GM19043 (cell line): ENCODE measurements at regions not wholly inside any gene's neighbourhood (a gene's known extent, or its start where the extent isn't known, plus 50 kb on each side); places are given as distances from the start of the nearest gene placed in this dataset.

Experiments used
- ATAC-seq: cut with Tn5 transposase; IDR thresholded peaks from one replicate; pipeline ENCODE4 v1.9.1; 2021; ENCODE audit warnings: low read depth; ENCODE audit not compliant: unreplicated experiment

DNA sequence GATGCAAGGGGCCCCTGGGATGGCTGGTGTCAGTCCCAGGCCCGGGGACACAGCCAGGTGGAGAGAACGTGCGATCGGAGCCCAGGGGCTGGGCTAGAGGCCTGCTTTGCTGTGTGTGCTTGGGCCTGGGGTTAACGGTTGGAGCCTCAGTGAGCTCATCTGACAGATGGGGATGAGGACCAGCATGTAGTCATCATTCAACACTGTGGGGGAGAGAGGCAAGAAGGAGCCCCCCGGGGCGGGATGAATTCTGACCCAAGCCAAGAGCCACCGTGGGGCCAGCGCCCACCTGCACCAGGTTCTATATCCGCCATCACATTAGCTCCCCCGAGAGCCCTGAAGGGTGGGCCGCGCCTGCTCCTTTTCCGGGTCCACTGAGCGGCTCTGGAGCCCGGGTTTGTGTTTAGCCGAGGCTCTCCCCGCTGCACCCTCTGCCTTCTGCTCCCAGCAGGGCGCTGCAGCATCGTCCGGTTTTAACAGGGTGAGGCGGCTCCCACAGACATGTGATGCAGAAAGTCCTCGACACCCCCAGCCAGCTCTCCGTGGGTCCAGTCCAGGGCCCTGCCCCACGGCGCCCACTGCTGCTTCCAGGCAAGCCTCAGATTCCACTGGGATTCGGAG, 365.7 kb downstream of the SEC14L1 start:
- no peak for ATAC-seq

- no peak for ATAC-seq
These were observed 366.5 kb downstream of the SEC14L1 start for GRCh38 chr17:77507111-77507885.

DNA sequence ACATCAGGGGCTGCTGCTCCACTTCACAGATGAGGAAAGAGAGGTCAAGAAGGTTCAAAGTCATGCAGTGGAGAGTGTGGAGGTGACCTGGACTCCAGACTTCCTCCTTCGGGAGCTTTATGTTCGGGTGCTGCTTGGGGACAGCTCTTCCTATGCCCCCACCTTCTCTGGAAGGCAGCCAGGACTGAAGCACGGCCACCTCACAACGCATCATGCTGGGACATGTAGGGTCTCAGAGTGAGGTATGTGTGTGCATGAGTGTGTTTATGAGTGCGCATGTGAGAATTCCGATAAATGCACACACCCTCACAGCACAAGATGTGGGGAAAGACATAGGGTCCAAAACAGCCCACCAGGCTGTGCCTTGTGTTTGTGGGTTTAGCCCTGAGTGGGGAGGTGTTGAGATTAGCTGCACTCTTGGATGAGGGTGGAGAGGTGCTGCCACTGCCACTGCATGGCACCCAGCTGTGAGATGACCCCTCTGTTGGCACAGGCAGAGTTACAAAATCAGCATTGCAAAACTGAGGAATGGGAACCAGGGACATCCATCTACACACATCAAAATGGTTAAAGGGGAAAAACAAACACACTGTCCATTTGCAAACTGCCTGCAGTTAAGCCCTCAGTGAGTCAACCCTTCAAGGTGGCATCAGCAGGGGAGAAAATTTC, 367.4 kb downstream of the SEC14L1 start:
- ATAC-seq, result no peak

DNA sequence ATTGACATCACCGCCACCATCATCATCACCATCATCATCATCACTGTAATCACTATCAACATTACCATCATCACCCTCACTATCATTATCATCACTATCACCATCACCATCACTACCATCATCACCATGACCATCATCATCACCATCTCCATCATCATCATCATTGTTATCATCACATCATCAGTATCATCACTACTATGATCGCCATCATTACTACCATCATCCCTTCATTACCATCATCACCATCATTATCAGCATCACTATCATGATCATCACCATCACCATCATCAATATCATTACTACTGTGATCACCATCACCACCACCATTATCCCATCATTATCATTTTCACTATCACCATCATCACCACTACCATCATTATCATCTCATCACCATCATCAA, 368.3 kb downstream of the SEC14L1 start:
- no peak for ATAC-seq

DNA sequence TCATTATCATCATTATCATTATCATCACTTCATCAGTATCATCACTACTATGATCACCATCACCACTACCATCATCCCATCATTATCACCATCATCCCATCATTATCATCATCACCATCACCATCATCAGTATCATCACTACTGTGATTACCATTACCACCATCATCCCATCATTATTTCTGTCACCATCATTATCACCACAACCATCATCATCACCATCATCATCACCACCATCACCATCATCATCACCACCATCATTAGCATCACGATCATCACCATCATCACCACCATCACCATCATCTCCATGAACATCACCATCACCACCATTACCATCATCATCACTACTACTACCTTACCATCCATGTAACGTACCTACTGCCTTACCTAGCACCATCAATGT, 368.8 kb downstream of the SEC14L1 start:
- no peak for ATAC-seq

GRCh38 chr17:77510133-77510796, 369.5 kb downstream of the SEC14L1 start:
- ATAC-seq, result no peak

GRCh38 chr17:77511514-77512061, 370.8 kb downstream of the SEC14L1 start:
- ATAC-seq, result no peak

- ATAC-seq, result no peak
These were observed 371.5 kb downstream of the SEC14L1 start for GRCh38 chr17:77512062-77512946.

- ATAC-seq, result no peak
These were observed 372.3 kb downstream of the SEC14L1 start for GRCh38 chr17:77513045-77513444.

DNA sequence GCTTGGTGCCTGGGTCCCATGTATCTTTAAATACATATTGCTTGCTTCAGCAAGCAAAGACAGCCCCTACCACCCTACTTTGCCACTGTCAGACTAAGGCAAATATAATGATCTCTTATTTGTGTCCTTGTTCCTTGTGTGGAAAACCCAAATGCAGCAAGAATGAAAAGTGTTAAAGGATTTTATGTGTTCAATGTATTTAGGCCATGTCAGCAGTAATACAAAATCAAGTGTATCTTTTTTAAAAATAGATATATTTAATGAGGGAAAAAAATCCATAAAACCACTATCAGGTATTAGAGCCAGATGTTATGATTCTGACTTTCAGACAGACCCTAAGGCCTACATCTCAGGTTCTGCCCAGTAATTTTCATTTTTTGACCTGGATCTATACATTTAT, 374.5 kb downstream of the SEC14L1 start:
- no peak for ATAC-seq

DNA sequence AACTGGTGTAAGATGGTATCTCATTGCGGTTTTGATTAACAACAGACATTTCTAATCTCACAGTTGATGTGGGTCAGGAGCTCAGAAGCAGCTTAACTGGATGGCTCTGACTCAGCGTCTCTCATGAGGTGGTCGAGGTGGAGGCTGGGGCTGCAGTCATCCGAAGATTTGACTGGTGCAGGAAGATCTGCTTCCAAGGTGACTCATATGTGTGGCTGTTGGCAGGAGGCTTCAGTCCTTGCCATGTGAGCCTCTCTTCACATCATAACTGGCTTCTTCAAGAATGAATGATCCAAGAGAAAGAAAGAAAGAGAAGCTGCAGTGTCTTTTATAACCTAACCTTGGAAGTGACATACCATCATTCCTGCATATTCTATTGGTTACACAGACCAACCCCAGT, 376.1 kb downstream of the SEC14L1 start:
- no peak for ATAC-seq

DNA sequence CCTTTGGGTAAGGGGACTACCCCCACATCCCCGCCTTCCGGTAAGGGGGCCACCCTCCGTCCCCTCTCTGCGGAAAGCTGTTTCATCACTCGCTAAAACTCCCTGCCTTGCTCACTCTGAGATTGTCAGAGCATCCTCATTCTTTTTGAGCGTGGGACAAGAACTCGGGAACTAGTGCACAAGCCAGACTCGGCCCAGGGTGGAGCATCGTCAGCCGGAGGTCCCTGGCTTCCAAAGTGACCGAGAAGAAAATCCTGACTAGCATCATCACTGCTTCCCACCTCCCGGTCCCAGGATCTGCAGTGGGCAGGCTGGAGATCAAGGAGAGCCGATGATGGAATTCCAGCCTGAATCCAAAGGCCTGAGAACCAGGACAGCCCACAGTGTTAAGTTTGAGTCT, 380.3 kb downstream of the SEC14L1 start:
- ATAC-seq, result no peak

DNA sequence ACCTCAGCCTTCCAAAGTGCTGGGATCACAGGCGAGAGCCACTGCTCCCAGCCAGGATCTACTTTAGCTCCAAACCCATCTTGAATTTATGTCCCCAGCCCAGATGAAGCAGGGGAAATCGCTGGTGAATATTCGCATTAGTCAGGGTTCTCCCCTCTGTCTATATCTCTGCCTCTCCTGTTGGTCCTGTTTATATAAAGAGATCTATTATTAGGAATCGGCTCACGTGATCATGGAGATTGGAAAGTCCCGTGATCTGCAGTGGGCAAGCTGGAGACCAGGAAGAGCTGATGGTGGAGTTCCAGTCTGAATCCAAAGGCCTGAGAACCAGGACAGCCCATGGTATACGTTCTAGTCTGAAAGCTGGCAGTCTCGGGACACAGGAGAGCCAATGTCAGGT, 382.8 kb downstream of the SEC14L1 start:
- ATAC-seq, result no peak

GRCh38 chr17:77526259-77526711, 385.5 kb downstream of the SEC14L1 start:
- no peak for ATAC-seq

GRCh38 chr17:77526728-77527350, 386.1 kb downstream of the SEC14L1 start:
- no peak for ATAC-seq

DNA sequence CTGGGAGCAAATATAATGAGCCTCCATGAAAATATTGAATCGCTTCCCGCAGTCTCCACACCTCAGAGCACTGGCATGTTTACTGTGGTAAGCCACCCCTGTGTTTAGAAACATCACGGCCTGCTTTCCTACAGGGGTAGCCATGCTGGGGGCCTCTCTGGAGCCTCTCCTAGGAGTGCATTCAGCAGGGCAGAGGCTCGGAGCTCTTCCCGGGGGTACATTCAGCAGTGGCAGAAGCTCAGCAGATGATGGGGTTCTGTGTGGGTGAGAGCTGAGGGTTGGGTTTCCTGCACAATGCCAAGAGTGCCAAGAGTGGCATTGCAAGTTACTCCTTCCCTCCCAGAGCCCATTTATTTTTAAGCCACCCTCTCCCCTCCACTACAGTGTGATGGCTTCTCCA, 386.6 kb downstream of the SEC14L1 start:
- no peak for ATAC-seq

DNA sequence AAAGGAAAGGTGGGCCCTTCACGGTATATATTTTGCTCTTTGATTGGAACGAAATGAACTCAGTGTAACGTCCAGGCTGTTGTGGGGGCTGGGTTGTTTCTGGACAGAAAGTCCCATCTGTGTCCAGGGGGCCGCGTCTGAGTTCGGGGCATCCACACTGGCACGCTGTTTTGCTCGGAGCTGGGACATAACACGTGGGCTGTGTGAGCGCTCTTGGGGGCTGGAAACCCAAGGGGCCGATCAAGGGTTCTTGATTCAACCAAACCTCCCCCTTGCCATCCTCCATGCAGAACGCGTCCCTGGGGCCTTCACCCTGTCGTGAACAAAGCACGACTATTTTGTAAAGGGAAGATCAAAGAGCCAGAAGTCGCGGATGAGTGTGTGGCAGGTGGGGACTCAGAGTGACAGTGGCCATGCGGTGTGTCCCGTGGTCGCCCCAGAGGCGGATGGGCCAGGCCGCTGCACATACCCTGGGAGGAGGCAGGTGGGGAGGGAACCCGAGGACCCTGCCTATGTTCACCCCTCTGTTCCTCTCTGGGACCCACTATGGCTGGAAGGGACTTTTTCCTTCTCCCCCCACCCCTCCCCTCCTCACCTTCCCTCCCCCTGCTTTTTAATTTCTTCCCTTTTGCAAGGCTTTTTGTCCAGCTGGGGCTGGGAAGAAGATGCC, 387.2 kb downstream of the SEC14L1 start:
- no peak for ATAC-seq

DNA sequence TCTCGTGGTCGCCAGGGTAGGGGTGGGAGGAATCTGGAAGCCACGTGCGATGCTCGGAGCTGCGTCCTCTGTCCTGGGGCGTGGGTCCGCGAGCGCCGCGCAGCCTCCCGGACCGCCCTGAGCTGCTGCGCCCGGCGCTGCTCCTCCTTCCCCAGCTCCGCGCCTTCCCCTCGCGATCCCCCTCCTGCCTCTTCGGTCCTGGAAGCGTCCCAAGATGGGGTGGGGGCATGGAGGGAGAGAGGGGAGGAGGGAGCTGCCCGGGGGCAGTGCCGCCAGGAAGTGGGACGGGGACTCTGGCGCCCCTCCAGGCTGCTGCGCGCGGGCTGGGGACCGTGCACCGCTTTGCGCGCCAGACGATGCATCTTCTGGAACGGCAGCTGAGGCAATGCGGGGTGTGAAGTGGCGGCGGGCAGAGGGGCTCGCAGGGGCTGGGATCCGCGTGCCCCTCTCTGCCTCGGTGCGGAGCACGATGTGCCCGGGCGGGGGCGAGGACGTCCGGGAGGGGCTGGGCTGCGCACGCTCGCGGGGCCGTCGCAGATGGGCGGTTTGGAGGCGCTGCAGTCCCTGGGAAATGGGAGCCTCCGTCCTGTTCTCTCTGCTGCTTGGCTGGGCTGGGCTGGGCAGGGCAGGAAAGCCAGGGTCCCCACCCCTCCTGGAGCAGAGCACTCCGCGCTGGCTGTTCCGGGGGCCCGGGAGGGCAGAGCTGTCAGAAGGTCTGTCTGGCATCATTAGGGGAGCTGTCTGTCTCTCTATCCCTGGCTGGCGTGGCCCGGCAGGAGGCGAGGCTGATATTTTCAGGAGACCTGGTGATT, 388.0 kb downstream of the SEC14L1 start:
- no peak for ATAC-seq
